Left ventricle myocardium inferior (tissue), 1 donor: ENCODE measurements at regions not wholly inside any gene's neighbourhood (a gene's known extent, or its start where the extent isn't known, plus 50 kb on each side); places are given as distances from the start of the nearest gene placed in this dataset.
"Not testable (repeated sequence)": the region's sequence is repeated elsewhere in the genome, so short reads cannot be mapped to it uniquely, and the experiment has no call there.

Experiments used
- DNase-seq: peaks from one replicate; pipeline ENCODE4 v3.0.0-alpha.2; 2020
- H3K27ac ChIP-seq: fragments of 200-600 bp; replicated peaks from 2 replicates; pipeline ENCODE4 v1.8.0; 2021
- H3K27me3 ChIP-seq: fragments of 200-600 bp; 2 replicates; pipeline ENCODE4 v1.8.0; 2021; ENCODE audit warnings: low read depth
- H3K36me3 ChIP-seq: fragments of 200-600 bp; 2 replicates; pipeline ENCODE4 v1.8.0; 2021
- H3K4me1 ChIP-seq: fragments of 200-600 bp; 2 replicates; pipeline ENCODE4 v1.8.0; 2021
- H3K4me3 ChIP-seq: fragments of 200-600 bp; 2 replicates; pipeline ENCODE4 v1.8.0; 2021; ENCODE audit warnings: mild to moderate bottlenecking, moderate library complexity
- H3K9me3 ChIP-seq: fragments of 200-600 bp; replicated peaks from 2 replicates; pipeline ENCODE4 v1.8.0; 2021
- CTCF ChIP-seq: fragments of 200-600 bp; IDR thresholded peaks from 2 replicates; pipeline ENCODE4 v1.8.0; 2021; ENCODE audit warnings: antibody characterized with exemption, mild to moderate bottlenecking, borderline replicate concordance
- intact Hi-C: fragments of 100-400 bp; cut with micrococcal nuclease; formaldehyde crosslinking; loops from one replicate; pipeline ENCODE4 v1.11.0; 2022
- donor health status: DM: no; HTN: yes; CAD: no; lungs with severe emphysema.

- H3K27me3 ChIP-seq = peaks cover 55% of the 10 kb centered on the region
- TF ChIP-seq CTCF = no peak
- intact Hi-C loops = no loop called here
- DNase-seq = no peak
- H3K9me3 ChIP-seq = no peaks in the 10 kb centered on the region
- no peaks in the 10 kb centered on the region for H3K4me1 ChIP-seq
- no peak overlapping the region for H3K27ac ChIP-seq
- no peak overlapping the region for H3K4me3 ChIP-seq
- H3K36me3 ChIP-seq = no peaks in the 10 kb centered on the region
Measured at GRCh38 chr12:11482955-11483354, 87.6 kb upstream of the PRB2 start.

- DNase-seq = peak; percentile 52
- no peaks in the 10 kb centered on the region for H3K36me3 ChIP-seq
- intact Hi-C loops = loop anchor here (5.0 kb wide), 1 partner anchor 715 kb away; no protein-coding TSS in a partner anchor
- H3K27me3 ChIP-seq = peaks cover 58% of the 10 kb centered on the region
- TF ChIP-seq CTCF = peak; percentile 98
- H3K9me3 ChIP-seq = no peaks in the 10 kb centered on the region
- H3K27ac ChIP-seq = no peak overlapping the region
- no peaks in the 10 kb centered on the region for H3K4me1 ChIP-seq
- H3K4me3 ChIP-seq = no peak overlapping the region
Measured at GRCh38 chr12:11486623-11487444, 91.5 kb upstream of the PRB2 start.

- peaks cover 66% of the 10 kb centered on the region for H3K27me3 ChIP-seq
- H3K36me3 ChIP-seq = no peaks in the 10 kb centered on the region
- no peak overlapping the region for H3K4me3 ChIP-seq
- TF ChIP-seq CTCF = no peak
- no peaks in the 10 kb centered on the region for H3K9me3 ChIP-seq
- H3K27ac ChIP-seq = no peak overlapping the region
- intact Hi-C loops = no loop called here
- no peak for DNase-seq
- peaks cover 5% of the 10 kb centered on the region for H3K4me1 ChIP-seq
Measured at GRCh38 chr12:11496157-11496851, 100.9 kb upstream of the PRB2 start.

- no peak for TF ChIP-seq CTCF
Measured at GRCh38 chr12:11497438-11497837, 102.1 kb upstream of the PRB2 start.

GRCh38 chr12:11497995-11498394 is 102.6 kb upstream of the PRB2 start:
- Histone ChIP-seq H3K9me3 (no peaks in the 10 kb centered on the region), H3K27me3 (peaks cover 67% of the 10 kb centered on the region), H3K4me1 (peaks cover 5% of the 10 kb centered on the region), H3K36me3 (no peaks in the 10 kb centered on the region), H3K27ac (no peak overlapping the region), H3K4me3 (no peak overlapping the region)
- DNase-seq = no peak
- intact Hi-C loops = no loop called here
- TF ChIP-seq CTCF = no peak

More at GRCh38 chr12:11497438-11497837, 102.1 kb upstream of the PRB2 start:
- H3K27ac ChIP-seq = no peak overlapping the region
- H3K4me3 ChIP-seq = no peak overlapping the region
- peaks cover 5% of the 10 kb centered on the region for H3K4me1 ChIP-seq
- no peak for DNase-seq
- H3K9me3 ChIP-seq = no peaks in the 10 kb centered on the region
- peaks cover 71% of the 10 kb centered on the region for H3K27me3 ChIP-seq
- H3K36me3 ChIP-seq = no peaks in the 10 kb centered on the region
- intact Hi-C loops = no loop called here

GRCh38 chr12:11498574-11498973 is 103.2 kb upstream of the PRB2 start:
- H3K4me1 ChIP-seq, H3K4me3 ChIP-seq, DNase-seq, H3K9me3 ChIP-seq, intact Hi-C loops, H3K36me3 ChIP-seq, H3K27ac ChIP-seq: not testable (repeated sequence)
- H3K27me3 ChIP-seq = peaks cover 67% of the 10 kb centered on the region
